Keratinocyte (primary cell): ENCODE measurements at regions not wholly inside any gene's neighbourhood (a gene's known extent, or its start where the extent isn't known, plus 50 kb on each side); places are given as distances from the start of the nearest gene placed in this dataset.

Source experiments
- DNase-seq: peaks from one replicate; pipeline ENCODE4 v3.0.0-alpha.2; 2011; ENCODE audit warnings: low read depth, missing footprints, low spot score
- FAIRE-seq: peaks from 2 replicates; lab custom pipeline; 2011; peaks lifted over from hg19 to GRCh38; lab: Jason Lieb, UNC
- H2AFZ ChIP-seq: 2 replicates; pipeline ENCODE4 v1.6.0; 2012; ENCODE audit warnings: low read length, control low read depth, inconsistent platforms; ENCODE audit not compliant: control insufficient read depth
- H3K27ac ChIP-seq: 2 replicates; pipeline ENCODE4 v1.5.1; 2011; ENCODE audit warnings: low read length; ENCODE audit not compliant: control insufficient read depth, insufficient read depth
- H3K27me3 ChIP-seq: 3 replicates; pipeline ENCODE4 v1.6.0; 2011; ENCODE audit warnings: low read length; ENCODE audit not compliant: control insufficient read depth, insufficient read depth; ENCODE audit errors: extremely low read depth
- H3K36me3 ChIP-seq, 2 experiments: 2 replicates in 1 of 2; 3 replicates in 1 of 2; pipeline ENCODE4 v1.5.1; 2011; ENCODE audit warnings: low read length in 2 of 2, mild to moderate bottlenecking in 1 of 2; ENCODE audit not compliant: control insufficient read depth in 2 of 2, insufficient read depth in 2 of 2; ENCODE audit errors: extremely low read depth in 1 of 2
- H3K4me1 ChIP-seq: 3 replicates; pipeline ENCODE4 v1.5.1; 2011; ENCODE audit warnings: low read length; ENCODE audit not compliant: control insufficient read depth, insufficient read depth; ENCODE audit errors: extremely low read depth
- H3K4me2 ChIP-seq: 3 replicates; pipeline ENCODE4 v1.6.0; 2011; ENCODE audit warnings: low read depth, low read length; ENCODE audit not compliant: control insufficient read depth, insufficient read depth; ENCODE audit errors: extremely low read depth
- H3K4me3 ChIP-seq, 3 experiments: fragments of 200-600 bp in 1 of 3; sonication (generic) in 1 of 3; 2 replicates in 2 of 3; 3 replicates in 1 of 3; pipeline ENCODE4 v1.5.1; 2011 to 2016; ENCODE audit warnings: low read length in 3 of 3, mild to moderate bottlenecking in 3 of 3, control low read depth in 2 of 3, inconsistent platforms in 1 of 3, low read depth in 1 of 3, mixed read lengths in 1 of 3, mixed run types in 1 of 3, moderate library complexity in 1 of 3; ENCODE audit not compliant: control insufficient read depth in 2 of 3, insufficient read depth in 2 of 3; ENCODE audit errors: extremely low read depth in 1 of 3
- H3K79me2 ChIP-seq: 2 replicates; pipeline ENCODE4 v1.6.0; 2012; ENCODE audit warnings: low read length; ENCODE audit not compliant: control insufficient read depth, insufficient read depth
- H3K9ac ChIP-seq: 3 replicates; pipeline ENCODE4 v1.6.0; 2011; ENCODE audit warnings: low read length; ENCODE audit not compliant: control insufficient read depth, insufficient read depth; ENCODE audit errors: extremely low read depth
- H3K9me1 ChIP-seq: 3 replicates; pipeline ENCODE4 v1.6.0; 2011; ENCODE audit warnings: low read length; ENCODE audit not compliant: control insufficient read depth, insufficient read depth; ENCODE audit errors: extremely low read depth
- H3K9me3 ChIP-seq: 2 replicates; pipeline ENCODE4 v1.5.1; 2012; ENCODE audit warnings: low read depth, low read length; ENCODE audit not compliant: control insufficient read depth
- H4K20me1 ChIP-seq: 3 replicates; pipeline ENCODE4 v1.6.0; 2011; ENCODE audit warnings: low read length; ENCODE audit not compliant: control insufficient read depth, insufficient read depth; ENCODE audit errors: extremely low read depth
- CTCF ChIP-seq, 3 experiments: IDR thresholded peaks in 1 of 3; conservative IDR thresholded peaks in 1 of 3; optimal IDR thresholded peaks in 1 of 3; 2 replicates in 2 of 3; 3 replicates in 1 of 3; pipeline versions ENCODE3 to v1.5.1; 2011; ENCODE audit warnings: low read length in 3 of 3, mild to moderate bottlenecking in 3 of 3, moderate library complexity in 2 of 3, control low read depth in 1 of 3, inconsistent platforms in 1 of 3; ENCODE audit not compliant: insufficient read depth in 2 of 3; ENCODE audit errors: extremely low read depth in 1 of 3
- EZH2 ChIP-seq: IDR thresholded peaks from one replicate; pipeline ENCODE4 v1.6.1; 2012; ENCODE audit warnings: inconsistent platforms, mild to moderate bottlenecking, low read length, moderate library complexity
- dilution Hi-C: fragments of 300-500 bp; cut with MboI; formaldehyde crosslinking; loops from one replicate; pipeline ENCODE4 v1.7.0; 2020; ENCODE audit warnings: low sequenced_read_pairs; ENCODE audit not compliant: extremely low pct_ligation_motif_present

- H3K4me2 ChIP-seq = no peak overlapping the region
- no peak overlapping the region for H2AFZ ChIP-seq
- no peak overlapping the region for H3K27ac ChIP-seq
- H4K20me1 ChIP-seq = no peaks in the 10 kb centered on the region
- dilution Hi-C loops = no loop called here
- no peaks in the 10 kb centered on the region for H3K9me1 ChIP-seq
- H3K36me3 ChIP-seq = no peaks in the 10 kb centered on the region
- H3K4me1 ChIP-seq = peaks cover 15% of the 10 kb centered on the region
- no peaks in the 10 kb centered on the region for H3K79me2 ChIP-seq
- no peak for DNase-seq
- peaks cover 2% of the 10 kb centered on the region for H3K9me3 ChIP-seq
- H3K9ac ChIP-seq = no peak overlapping the region
- TF ChIP-seq EZH2 = no peak
- no peak for TF ChIP-seq CTCF (optimal IDR thresholded peaks at IDR 0.05 in 1 of 3, IDR thresholded peaks at IDR 0.05 in 1 of 3, conservative IDR thresholded peaks at IDR 0.05 in 1 of 3; ENCODE audit: extremely low read depth in 1 of 3, insufficient read depth in 2 of 3, low read length in 3 of 3)
- H3K27me3 ChIP-seq = no peaks in the 10 kb centered on the region
- FAIRE-seq = no peak
- H3K4me3 ChIP-seq = no peak overlapping the region
Observed at GRCh38 chr1:31514117-31514516, 62.2 kb upstream of the TINAGL1 start.

GRCh38 chr1:31515056-31515775 is 61.1 kb upstream of the TINAGL1 start:
- Histone ChIP-seq H3K27me3 (no peaks in the 10 kb centered on the region), H3K9ac (no peak overlapping the region), H3K4me3 (no peak overlapping the region), H3K79me2 (no peaks in the 10 kb centered on the region), H3K4me2 (no peak overlapping the region), H3K36me3 (no peaks in the 10 kb centered on the region), H4K20me1 (no peaks in the 10 kb centered on the region), H3K27ac (no peak overlapping the region), H2AFZ (no peak overlapping the region), H3K4me1 (peaks cover 15% of the 10 kb centered on the region), H3K9me1 (no peaks in the 10 kb centered on the region), H3K9me3 (peaks cover 2% of the 10 kb centered on the region)
- no peak for TF ChIP-seq EZH2
- no peak for TF ChIP-seq CTCF (optimal IDR thresholded peaks at IDR 0.05 in 1 of 3, IDR thresholded peaks at IDR 0.05 in 1 of 3, conservative IDR thresholded peaks at IDR 0.05 in 1 of 3; ENCODE audit: extremely low read depth in 1 of 3, insufficient read depth in 2 of 3, low read length in 3 of 3)
- no peak for FAIRE-seq
- no peak for DNase-seq
- dilution Hi-C loops = no loop called here
